Suprapubic skin (tissue), 4 donors: ENCODE measurements at regions not wholly inside any gene's neighbourhood (a gene's known extent, or its start where the extent isn't known, plus 50 kb on each side); places are given as distances from the start of the nearest gene placed in this dataset.

Experiments used
- DNase-seq, 2 donors: peaks; one replicate each; pipeline ENCODE4 v3.0.0-alpha.2; 2019; ENCODE audit warnings: low spot score in 2 of 2
- H3K27ac ChIP-seq: fragments of 200-600 bp; sonication (generic); one replicate; pipeline ENCODE4 v1.5.1; 2019
- H3K27me3 ChIP-seq: fragments of 200-600 bp; sonication (generic); one replicate; pipeline ENCODE4 v1.5.1; 2019
- H3K36me3 ChIP-seq: fragments of 200-600 bp; sonication (generic); one replicate; pipeline ENCODE4 v1.5.1; 2019
- H3K4me1 ChIP-seq: fragments of 200-600 bp; sonication (generic); one replicate; pipeline ENCODE4 v1.5.1; 2019
- H3K4me3 ChIP-seq: fragments of 200-600 bp; sonication (generic); one replicate; pipeline ENCODE4 v1.5.1; 2019; ENCODE audit warnings: mild to moderate bottlenecking
- H3K9me3 ChIP-seq: fragments of 200-600 bp; sonication (generic); one replicate; pipeline ENCODE4 v1.5.1; 2019
- CTCF ChIP-seq, 2 donors: fragments of 200-600 bp in 1 of 2; fragments of 450-650 bp in 1 of 2; sonication (generic) in 1 of 2; IDR thresholded peaks; one replicate each; pipeline ENCODE4 v1.5.1; 2016 to 2019; ENCODE audit warnings: antibody characterized with exemption in 2 of 2, mild to moderate bottlenecking in 1 of 2, moderate library complexity in 1 of 2
- EP300 ChIP-seq: sonication (generic); formaldehyde crosslinking; IDR thresholded peaks from one replicate; pipeline ENCODE4 v1.6.1; 2017; ENCODE audit warnings: antibody characterized with exemption
- POLR2A ChIP-seq, 2 donors: fragments of 450-650 bp; IDR thresholded peaks; one replicate each; pipeline ENCODE4 v1.6.1; 2017; ENCODE audit warnings: antibody characterized with exemption in 2 of 2, mild to moderate bottlenecking in 2 of 2, moderate library complexity in 2 of 2
- POLR2AphosphoS5 ChIP-seq, 3 donors: sonication (generic); formaldehyde crosslinking; IDR thresholded peaks; one replicate each; pipeline ENCODE4 v1.6.1; 2017; ENCODE audit warnings: antibody characterized with exemption in 3 of 3
- WGBS: methylation state at CpG from one replicate; pipeline ENCODE4 v1.1.5; 2018; 5-methylcytosine and 5-hydroxymethylcytosine counted together

GRCh38 chr11:81394311-81394710 lies 1339.4 kb downstream of the FAM181B start:
- TF ChIP-seq POLR2A (IDR thresholded peaks at IDR 0.05) (no peak), EP300 (no peak), CTCF (IDR thresholded peaks at IDR 0.05) (no peak), POLR2AphosphoS5 (IDR thresholded peaks at IDR 0.05) (no peak)
- no peaks in the 10 kb centered on the region for H3K9me3 ChIP-seq
- H3K36me3 ChIP-seq, result no peaks in the 10 kb centered on the region
- no peak overlapping the region for H3K27ac ChIP-seq
- no peaks in the 10 kb centered on the region for H3K4me1 ChIP-seq
- DNase-seq, result no peak
- H3K27me3 ChIP-seq, result no peaks in the 10 kb centered on the region
- 25% methylated on average over 2 of the region's 2 CpGs for WGBS
- no peak overlapping the region for H3K4me3 ChIP-seq

GRCh38 chr11:81388326-81388725 lies 1345.3 kb downstream of the FAM181B start:
- no peaks in the 10 kb centered on the region for H3K4me1 ChIP-seq
- no peaks in the 10 kb centered on the region for H3K27me3 ChIP-seq
- no peak overlapping the region for H3K4me3 ChIP-seq
- 65% methylated on average over 3 of the region's 3 CpGs for WGBS
- peaks cover 5% of the 10 kb centered on the region for H3K9me3 ChIP-seq
- no peak for DNase-seq
- TF ChIP-seq POLR2AphosphoS5 (IDR thresholded peaks at IDR 0.05), result no peak
- no peak for TF ChIP-seq EP300
- no peak for TF ChIP-seq POLR2A (IDR thresholded peaks at IDR 0.05)
- TF ChIP-seq CTCF (IDR thresholded peaks at IDR 0.05), result no peak
- no peak overlapping the region for H3K27ac ChIP-seq
- no peaks in the 10 kb centered on the region for H3K36me3 ChIP-seq

- Histone ChIP-seq H3K27me3 (no peaks in the 10 kb centered on the region), H3K4me3 (no peak overlapping the region), H3K27ac (no peak overlapping the region), H3K9me3 (peaks cover 5% of the 10 kb centered on the region), H3K4me1 (no peaks in the 10 kb centered on the region), H3K36me3 (no peaks in the 10 kb centered on the region)
- TF ChIP-seq POLR2AphosphoS5 (IDR thresholded peaks at IDR 0.05), result no peak
- TF ChIP-seq CTCF (IDR thresholded peaks at IDR 0.05), result no peak
- no peak for TF ChIP-seq EP300
- TF ChIP-seq POLR2A (IDR thresholded peaks at IDR 0.05), result no peak
- no peak for DNase-seq
- WGBS, result 24% methylated on average over 1 of the region's 1 CpG
Observed at GRCh38 chr11:81380395-81380794, 1353.3 kb downstream of the FAM181B start.

GRCh38 chr11:81377418-81377817 lies 1356.2 kb downstream of the FAM181B start:
- no peaks in the 10 kb centered on the region for H3K27me3 ChIP-seq
- H3K4me1 ChIP-seq, result no peaks in the 10 kb centered on the region
- H3K4me3 ChIP-seq, result no peak overlapping the region
- no peak overlapping the region for H3K27ac ChIP-seq
- no peaks in the 10 kb centered on the region for H3K9me3 ChIP-seq
- TF ChIP-seq EP300, result no peak
- TF ChIP-seq CTCF (IDR thresholded peaks at IDR 0.05), result no peak
- TF ChIP-seq POLR2A (IDR thresholded peaks at IDR 0.05), result no peak
- no peak for TF ChIP-seq POLR2AphosphoS5 (IDR thresholded peaks at IDR 0.05)
- WGBS, result 74% methylated on average over 2 of the region's 2 CpGs
- DNase-seq, result no peak
- H3K36me3 ChIP-seq, result no peaks in the 10 kb centered on the region

GRCh38 chr11:81373986-81374385 lies 1359.7 kb downstream of the FAM181B start:
- H3K9me3 ChIP-seq, result no peaks in the 10 kb centered on the region
- H3K27ac ChIP-seq, result no peak overlapping the region
- WGBS, result 88% methylated on average over 2 of the region's 2 CpGs
- DNase-seq, result no peak
- no peaks in the 10 kb centered on the region for H3K36me3 ChIP-seq
- H3K4me3 ChIP-seq, result no peak overlapping the region
- TF ChIP-seq EP300 (no peak), POLR2A (IDR thresholded peaks at IDR 0.05) (no peak), CTCF (IDR thresholded peaks at IDR 0.05) (no peak), POLR2AphosphoS5 (IDR thresholded peaks at IDR 0.05) (no peak)
- H3K27me3 ChIP-seq, result no peaks in the 10 kb centered on the region
- no peaks in the 10 kb centered on the region for H3K4me1 ChIP-seq
